ENCODE measurements at regions not wholly inside any gene's neighbourhood (a gene's known extent, or its start where the extent isn't known, plus 50 kb on each side); places are given as distances from the start of the nearest gene placed in this dataset.
"Not testable (repeated sequence)": the region's sequence is repeated elsewhere in the genome, so short reads cannot be mapped to it uniquely, and the experiment has no call there.

DNA sequence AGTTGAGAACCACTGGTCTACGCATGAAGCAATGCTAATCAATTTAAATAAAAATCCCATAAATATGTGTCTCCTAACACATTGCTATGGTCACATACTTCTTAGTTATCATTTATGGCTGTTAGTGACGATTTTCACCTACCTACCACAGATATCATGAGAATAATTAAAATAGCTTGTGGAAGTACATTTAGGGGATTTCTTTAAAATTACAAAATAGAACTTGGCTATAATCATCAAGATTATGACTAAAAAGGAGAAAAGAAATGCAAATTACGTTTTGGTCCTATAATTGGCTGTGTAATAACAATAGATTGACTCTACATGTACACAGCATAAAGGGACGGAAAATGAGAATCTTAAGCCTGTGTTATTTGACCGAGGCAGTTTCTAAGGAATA lies 581.4 kb downstream of the PRIM2 start:
- 23% methylated on average over 5 of the region's 5 CpGs for WGBS (ENCODE audit: low lambda C conversion rate)
- not testable (repeated sequence) for H3K27me3 ChIP-seq (ENCODE audit: insufficient read depth); H3F3A ChIP-seq (replicated peaks; ENCODE audit: insufficient read depth)

DNA sequence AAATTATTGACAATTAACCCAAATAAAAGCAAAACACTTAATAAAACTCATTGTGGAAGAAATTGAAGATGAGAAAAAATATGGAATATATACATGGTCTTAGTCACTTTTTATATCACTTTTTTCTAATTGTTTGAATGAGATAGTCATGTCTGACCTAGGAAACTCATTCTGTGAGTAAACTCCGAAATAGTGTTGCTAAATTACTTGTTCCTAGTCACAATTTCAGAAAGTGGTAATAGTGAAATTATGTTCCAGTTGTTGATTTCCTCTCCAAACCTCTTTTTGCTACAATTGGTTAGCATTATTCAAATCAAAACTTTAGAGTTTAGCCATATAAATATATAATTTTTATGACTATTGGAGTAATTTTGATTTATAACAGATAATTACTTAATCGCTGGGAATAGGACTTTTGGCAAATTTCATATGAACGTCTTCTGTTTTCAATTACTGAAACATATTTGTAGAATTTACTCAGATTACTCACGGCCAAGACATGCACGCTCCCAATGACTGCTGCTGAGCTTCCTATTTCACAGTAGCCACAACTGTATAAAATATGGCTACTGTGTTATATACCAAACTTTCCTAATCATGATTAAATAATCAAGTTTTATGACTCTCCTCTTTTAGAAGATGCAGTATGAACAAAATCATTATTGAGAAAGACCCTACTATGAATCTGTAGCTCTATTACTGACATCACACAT lies 583.4 kb downstream of the PRIM2 start:
- H3K4me3 ChIP-seq (ENCODE audit: low read depth in 2 of 2, low read length in 1 of 2); H3K9me3 ChIP-seq; CTCF ChIA-PET; POLR2A ChIA-PET; H4K20me1 ChIP-seq (ENCODE audit: insufficient read depth); H3K9ac ChIP-seq; H3K27me3 ChIP-seq (ENCODE audit: insufficient read depth); H3K4me2 ChIP-seq; H3K36me3 ChIP-seq (replicated peaks in 1 of 2; ENCODE audit: control insufficient read depth in 1 of 2, insufficient read depth in 2 of 2, low read length in 1 of 2); H3K79me2 ChIP-seq (ENCODE audit: insufficient read depth); H3K9me2 ChIP-seq; DNase-seq; H2AFZ ChIP-seq (ENCODE audit: low read depth); H3F3A ChIP-seq (replicated peaks; ENCODE audit: insufficient read depth); H3K4me1 ChIP-seq (ENCODE audit: control insufficient read depth in 1 of 2, insufficient read depth in 2 of 2, low read depth in 1 of 2, low read length in 1 of 2): not testable (repeated sequence)
- 4% methylated on average over 3 of the region's 5 CpGs for WGBS (ENCODE audit: low lambda C conversion rate)
- H3K27ac ChIP-seq (ENCODE audit: low read depth in 2 of 2, low read length in 1 of 2) = peak overlapping the region in 1 of 2 experiments; percentile 28; a peak in 2 of 4 replicates

More for the DNA sequence above, 581.4 kb downstream of the PRIM2 start:
- H3K4me3 ChIP-seq (ENCODE audit: low read depth in 2 of 2, low read length in 1 of 2); H3K27ac ChIP-seq (ENCODE audit: low read depth in 2 of 2, low read length in 1 of 2); H3K36me3 ChIP-seq (replicated peaks in 1 of 2; ENCODE audit: control insufficient read depth in 1 of 2, insufficient read depth in 2 of 2, low read length in 1 of 2); POLR2A ChIA-PET; H2AFZ ChIP-seq (ENCODE audit: low read depth); H3K4me2 ChIP-seq; H3K9me3 ChIP-seq; DNase-seq; H3K9me2 ChIP-seq; H3K79me2 ChIP-seq (ENCODE audit: insufficient read depth); H4K20me1 ChIP-seq (ENCODE audit: insufficient read depth); H3K9ac ChIP-seq; H3K4me1 ChIP-seq (ENCODE audit: control insufficient read depth in 1 of 2, insufficient read depth in 2 of 2, low read depth in 1 of 2, low read length in 1 of 2); CTCF ChIA-PET: not testable (repeated sequence)

DNA sequence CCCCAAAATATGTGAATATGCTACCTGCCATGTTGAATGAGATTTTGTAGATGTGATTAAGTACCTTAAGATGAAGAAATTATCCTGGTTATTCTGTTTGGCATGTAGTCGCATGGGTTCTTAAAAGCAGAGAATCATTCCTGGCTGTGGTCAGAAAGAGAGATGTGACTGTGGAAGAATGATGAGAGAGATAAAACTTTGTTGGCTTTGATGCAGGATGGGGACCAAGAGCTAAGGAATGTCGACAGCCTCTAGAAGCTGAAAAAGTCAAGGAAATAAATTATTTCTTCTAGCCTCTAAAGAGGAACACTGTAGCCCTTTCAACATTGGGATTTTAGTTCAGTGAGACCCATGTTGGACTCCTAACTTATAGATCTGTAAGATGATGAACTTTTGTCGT lies 584.0 kb downstream of the PRIM2 start:
- H3F3A ChIP-seq (replicated peaks; ENCODE audit: insufficient read depth); H3K9me2 ChIP-seq; H4K20me1 ChIP-seq (ENCODE audit: insufficient read depth); H3K4me3 ChIP-seq (ENCODE audit: low read depth in 2 of 2, low read length in 1 of 2); H3K36me3 ChIP-seq (replicated peaks in 1 of 2; ENCODE audit: control insufficient read depth in 1 of 2, insufficient read depth in 2 of 2, low read length in 1 of 2); H3K9ac ChIP-seq; CTCF ChIA-PET; H3K4me2 ChIP-seq; H3K27ac ChIP-seq (ENCODE audit: low read depth in 2 of 2, low read length in 1 of 2); H3K4me1 ChIP-seq (ENCODE audit: control insufficient read depth in 1 of 2, insufficient read depth in 2 of 2, low read depth in 1 of 2, low read length in 1 of 2); POLR2A ChIA-PET; H3K79me2 ChIP-seq (ENCODE audit: insufficient read depth); H3K9me3 ChIP-seq; H3K27me3 ChIP-seq (ENCODE audit: insufficient read depth); H2AFZ ChIP-seq (ENCODE audit: low read depth); DNase-seq: not testable (repeated sequence)
- WGBS (ENCODE audit: low lambda C conversion rate) = 33% methylated on average over 3 of the region's 3 CpGs

DNA sequence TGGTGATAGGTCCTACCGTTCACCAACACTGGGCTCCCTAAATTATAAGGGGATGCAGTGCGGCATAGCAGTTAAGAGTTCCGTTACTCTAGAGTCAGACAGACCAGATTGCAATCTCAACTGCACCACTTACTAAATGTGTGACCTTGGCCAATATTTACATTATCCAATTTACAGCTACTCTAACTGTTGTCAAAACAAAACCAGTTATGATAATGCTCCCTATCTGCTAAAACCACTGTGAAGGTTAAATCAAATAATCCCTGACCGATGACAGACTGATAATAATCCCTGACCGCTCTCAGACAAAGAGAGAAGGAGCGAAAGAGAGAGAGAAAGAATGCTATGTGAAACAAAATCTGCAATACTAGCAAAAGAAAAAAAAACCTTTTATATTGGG lies 586.9 kb downstream of the PRIM2 start:
- CTCF ChIA-PET; H3F3A ChIP-seq (replicated peaks; ENCODE audit: insufficient read depth); H3K4me1 ChIP-seq (ENCODE audit: control insufficient read depth in 1 of 2, insufficient read depth in 2 of 2, low read depth in 1 of 2, low read length in 1 of 2); H2AFZ ChIP-seq (ENCODE audit: low read depth); H3K9me2 ChIP-seq; H3K27ac ChIP-seq (ENCODE audit: low read depth in 2 of 2, low read length in 1 of 2); DNase-seq; POLR2A ChIA-PET; H3K9ac ChIP-seq; H4K20me1 ChIP-seq (ENCODE audit: insufficient read depth); H3K9me3 ChIP-seq; H3K36me3 ChIP-seq (replicated peaks in 1 of 2; ENCODE audit: control insufficient read depth in 1 of 2, insufficient read depth in 2 of 2, low read length in 1 of 2); H3K4me3 ChIP-seq (ENCODE audit: low read depth in 2 of 2, low read length in 1 of 2); H3K4me2 ChIP-seq; H3K27me3 ChIP-seq (ENCODE audit: insufficient read depth); H3K79me2 ChIP-seq (ENCODE audit: insufficient read depth): not testable (repeated sequence)
- TF ChIP-seq GATA2 (CRISPR knock-in tag; IDR thresholded peaks at IDR 0.05) = peak; percentile 40; the same call in 1 of the 2 replicates
- 11% methylated on average over 6 of the region's 6 CpGs for WGBS (ENCODE audit: low lambda C conversion rate)

DNA sequence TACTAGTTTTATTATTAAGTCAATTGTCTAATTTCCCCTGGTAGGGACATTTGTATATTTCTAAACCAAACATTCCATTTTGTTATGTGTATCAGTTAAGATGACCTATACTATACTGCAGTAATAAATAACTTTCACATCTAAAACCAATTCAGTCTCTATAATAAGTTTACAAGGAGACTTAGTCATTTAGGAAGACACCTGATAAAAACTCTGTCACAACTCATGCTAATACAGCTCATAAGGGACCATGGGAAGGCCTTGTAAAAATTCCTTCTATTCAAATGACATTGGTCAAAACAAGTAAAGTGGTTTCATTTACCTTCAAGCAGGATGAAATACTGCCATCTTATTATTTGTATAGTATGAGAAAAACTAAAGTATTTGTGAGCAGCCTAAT lies 597.9 kb downstream of the PRIM2 start:
- H3K4me3 ChIP-seq (ENCODE audit: low read depth in 2 of 2, low read length in 1 of 2); H3K27me3 ChIP-seq (ENCODE audit: insufficient read depth); H3K9ac ChIP-seq; H3K4me1 ChIP-seq (ENCODE audit: control insufficient read depth in 1 of 2, insufficient read depth in 2 of 2, low read depth in 1 of 2, low read length in 1 of 2); H2AFZ ChIP-seq (ENCODE audit: low read depth); H3K79me2 ChIP-seq (ENCODE audit: insufficient read depth); H3K4me2 ChIP-seq; H3F3A ChIP-seq (replicated peaks; ENCODE audit: insufficient read depth); H3K9me2 ChIP-seq; H3K9me3 ChIP-seq; POLR2A ChIA-PET; H3K36me3 ChIP-seq (replicated peaks in 1 of 2; ENCODE audit: control insufficient read depth in 1 of 2, insufficient read depth in 2 of 2, low read length in 1 of 2); H4K20me1 ChIP-seq (ENCODE audit: insufficient read depth); H3K27ac ChIP-seq (ENCODE audit: low read depth in 2 of 2, low read length in 1 of 2); DNase-seq; CTCF ChIA-PET: not testable (repeated sequence)

DNA sequence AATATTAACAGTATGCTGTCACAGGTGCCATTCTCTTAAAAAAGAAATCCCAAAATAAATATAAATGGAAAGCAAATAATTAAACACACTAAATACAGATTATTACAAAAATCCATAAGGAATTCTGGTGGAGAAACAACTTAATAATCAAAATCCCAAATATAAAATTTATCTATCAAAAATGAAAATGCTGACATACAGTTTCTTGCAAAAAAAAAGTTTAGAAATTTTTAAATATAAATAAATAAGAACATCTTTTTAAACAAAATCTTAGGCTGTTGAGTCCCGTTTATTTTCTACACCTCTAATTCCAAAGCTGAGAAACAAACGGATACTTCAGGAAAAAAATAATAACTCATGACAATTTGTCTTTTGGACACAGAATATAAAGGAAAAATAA lies 625.5 kb downstream of the PRIM2 start:
- H3K79me2 ChIP-seq (ENCODE audit: insufficient read depth); H3K9me3 ChIP-seq; H4K20me1 ChIP-seq (ENCODE audit: insufficient read depth); POLR2A ChIA-PET; H3K4me2 ChIP-seq; H3K27ac ChIP-seq (ENCODE audit: low read depth in 2 of 2, low read length in 1 of 2); CTCF ChIA-PET; H3F3A ChIP-seq (replicated peaks; ENCODE audit: insufficient read depth); DNase-seq; H3K9me2 ChIP-seq; H3K9ac ChIP-seq; H2AFZ ChIP-seq (ENCODE audit: low read depth); H3K4me3 ChIP-seq (ENCODE audit: low read depth in 2 of 2, low read length in 1 of 2); H3K4me1 ChIP-seq (ENCODE audit: control insufficient read depth in 1 of 2, insufficient read depth in 2 of 2, low read depth in 1 of 2, low read length in 1 of 2); H3K36me3 ChIP-seq (replicated peaks in 1 of 2; ENCODE audit: control insufficient read depth in 1 of 2, insufficient read depth in 2 of 2, low read length in 1 of 2); H3K27me3 ChIP-seq (ENCODE audit: insufficient read depth): not testable (repeated sequence)
- 91% methylated on average over 2 of the region's 2 CpGs for WGBS (ENCODE audit: low lambda C conversion rate)

All from SK-N-SH (cell line).